ENCODE measurements at regions not wholly inside any gene's neighbourhood (a gene's known extent, or its start where the extent isn't known, plus 50 kb on each side); places are given as distances from the start of the nearest gene placed in this dataset.
"Not testable (repeated sequence)": the region's sequence is repeated elsewhere in the genome, so short reads cannot be mapped to it uniquely, and the experiment has no call there.

DNA sequence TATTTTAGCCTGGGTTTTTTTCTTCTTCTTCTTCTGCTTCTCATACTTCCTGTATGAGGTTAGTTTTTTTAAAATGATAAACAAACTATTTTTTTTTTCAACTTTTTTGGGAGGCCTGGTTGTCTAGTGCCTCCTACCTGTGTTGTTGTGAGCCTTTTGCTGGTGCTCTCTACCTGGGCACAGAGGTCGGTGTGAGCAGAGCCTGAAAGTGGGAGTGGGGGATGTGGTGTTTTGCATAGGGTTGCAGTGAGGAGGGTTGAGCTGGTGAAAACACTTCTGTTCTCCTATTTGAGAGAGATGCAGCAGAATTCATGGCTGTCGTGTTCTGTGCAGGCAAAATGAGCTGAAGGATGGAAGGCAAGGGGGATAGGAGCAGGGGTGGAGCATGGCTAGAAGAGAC lies 232.7 kb upstream of the PLGLB2 start:
- DNase-seq (ENCODE audit: low read depth), result not testable (repeated sequence)

- DNase-seq (ENCODE audit: low read depth), result not testable (repeated sequence)
Observed at GRCh38 chr2:87515875-87516274, 232.0 kb upstream of the PLGLB2 start.

DNA sequence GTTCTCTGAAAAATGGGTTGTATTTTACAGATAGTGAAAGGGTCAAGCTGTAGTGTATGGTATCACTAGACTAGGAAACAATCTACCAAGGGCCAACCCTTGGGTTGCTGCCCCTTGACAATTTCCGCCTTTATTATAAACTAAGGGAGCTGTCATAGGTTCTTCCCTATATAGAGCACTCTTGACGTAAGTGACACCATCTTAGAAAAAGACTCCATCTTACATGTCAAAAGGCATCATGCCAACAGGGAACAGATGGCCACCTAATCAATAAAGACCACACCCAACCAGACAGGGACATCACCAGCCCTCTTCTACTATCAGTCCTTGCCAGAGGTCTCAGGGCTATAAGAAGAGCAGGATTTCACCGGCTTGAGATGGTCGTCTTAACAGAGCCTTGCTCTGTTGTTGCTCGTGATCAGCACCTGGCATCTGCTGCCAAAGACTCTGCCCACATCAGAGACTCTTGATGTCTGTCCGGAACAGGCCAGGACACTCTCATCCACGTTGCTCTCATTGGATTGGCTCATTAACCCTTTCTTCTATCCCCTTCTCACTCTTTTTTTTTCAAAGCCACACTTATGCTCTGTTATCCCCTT lies 231.4 kb upstream of the PLGLB2 start:
- not testable (repeated sequence) for DNase-seq (ENCODE audit: low read depth)

DNA sequence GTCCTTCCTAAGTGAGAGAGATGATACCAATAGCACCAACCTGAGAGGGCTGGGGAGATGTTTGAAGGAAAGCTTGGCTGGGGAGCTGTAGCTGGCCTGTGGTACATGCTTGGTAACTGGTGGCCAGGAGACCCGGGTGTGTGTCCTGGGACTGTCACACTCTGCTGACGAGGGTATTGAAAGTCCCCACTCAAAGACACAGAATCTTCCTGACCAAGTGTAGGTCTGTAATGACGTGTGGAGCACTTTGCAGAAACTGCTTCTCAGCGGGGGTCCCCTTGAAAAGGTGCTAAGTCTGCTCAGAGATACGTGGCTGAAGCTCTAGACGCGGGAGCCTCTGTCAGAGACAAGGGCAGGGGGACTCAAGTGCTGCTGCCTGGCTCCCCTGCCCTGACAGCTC lies 230.4 kb upstream of the PLGLB2 start:
- not testable (repeated sequence) for DNase-seq (ENCODE audit: low read depth)

DNA sequence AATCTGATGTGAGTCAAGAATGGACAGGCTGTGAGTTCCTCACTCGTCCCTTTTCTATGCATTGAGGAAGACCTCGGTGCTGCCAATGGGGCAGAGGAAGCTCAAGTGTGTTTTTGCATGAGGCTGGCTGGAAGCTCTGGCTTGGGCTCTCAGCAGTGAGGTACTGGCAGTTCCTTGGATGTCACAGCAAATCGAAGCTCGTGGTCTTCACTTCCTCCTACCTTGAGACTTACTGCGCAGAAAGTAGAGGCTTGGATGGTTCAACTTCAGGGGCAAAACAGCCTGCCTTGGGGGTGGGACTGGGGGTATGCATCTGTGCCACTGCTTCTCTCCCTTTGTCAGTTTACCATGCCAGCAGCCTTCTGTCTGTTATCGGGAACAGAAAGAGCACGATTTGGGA lies 229.8 kb upstream of the PLGLB2 start:
- DNase-seq (ENCODE audit: low read depth), result not testable (repeated sequence)

DNA sequence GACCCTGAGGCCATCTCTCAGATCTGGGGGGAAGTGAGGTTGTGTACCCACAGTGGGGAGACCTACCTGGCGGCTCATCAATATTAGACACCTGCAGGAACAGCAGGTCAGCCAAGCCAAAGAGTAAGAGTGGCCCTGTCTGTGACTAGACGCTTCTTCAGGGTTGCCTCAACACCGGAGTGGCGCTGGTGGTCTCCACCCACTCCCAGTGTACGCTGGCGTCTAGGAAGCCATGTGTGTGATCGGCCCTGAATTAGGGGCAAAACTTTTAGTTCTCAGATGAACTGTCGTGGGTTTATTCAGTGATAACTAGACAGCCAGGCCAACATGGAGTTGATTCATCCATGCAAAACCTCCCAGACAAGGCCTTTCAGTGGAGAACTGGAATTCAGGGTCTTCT lies 229.3 kb upstream of the PLGLB2 start:
- DNase-seq (ENCODE audit: low read depth), result not testable (repeated sequence)

- not testable (repeated sequence) for DNase-seq (ENCODE audit: low read depth)
Observed at GRCh38 chr2:87519158-87520011, 228.5 kb upstream of the PLGLB2 start.

DNA sequence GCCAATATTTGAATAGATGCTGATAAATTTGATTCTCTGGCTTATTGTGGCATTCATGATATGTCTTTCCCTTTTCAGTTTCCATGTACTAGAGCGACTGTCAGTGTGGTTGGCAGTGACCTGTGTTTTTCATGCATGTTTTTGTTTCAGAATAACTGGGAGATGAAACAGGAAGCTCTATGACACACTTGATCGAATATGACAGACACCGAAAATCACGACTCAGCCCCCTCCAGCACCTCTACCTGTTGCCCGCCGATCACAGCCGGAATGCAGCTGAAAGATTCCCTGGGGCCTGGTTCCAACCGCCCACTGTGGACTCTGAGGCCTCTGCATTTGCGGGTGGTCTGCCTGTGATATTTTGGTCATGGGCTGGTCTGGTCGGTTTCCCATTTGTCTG lies 226.8 kb upstream of the PLGLB2 start:
- DNase-seq (ENCODE audit: low read depth), result not testable (repeated sequence)

GRCh38 chr2:87521489-87521888 lies 226.4 kb upstream of the PLGLB2 start:
- not testable (repeated sequence) for DNase-seq (ENCODE audit: low read depth)

DNA sequence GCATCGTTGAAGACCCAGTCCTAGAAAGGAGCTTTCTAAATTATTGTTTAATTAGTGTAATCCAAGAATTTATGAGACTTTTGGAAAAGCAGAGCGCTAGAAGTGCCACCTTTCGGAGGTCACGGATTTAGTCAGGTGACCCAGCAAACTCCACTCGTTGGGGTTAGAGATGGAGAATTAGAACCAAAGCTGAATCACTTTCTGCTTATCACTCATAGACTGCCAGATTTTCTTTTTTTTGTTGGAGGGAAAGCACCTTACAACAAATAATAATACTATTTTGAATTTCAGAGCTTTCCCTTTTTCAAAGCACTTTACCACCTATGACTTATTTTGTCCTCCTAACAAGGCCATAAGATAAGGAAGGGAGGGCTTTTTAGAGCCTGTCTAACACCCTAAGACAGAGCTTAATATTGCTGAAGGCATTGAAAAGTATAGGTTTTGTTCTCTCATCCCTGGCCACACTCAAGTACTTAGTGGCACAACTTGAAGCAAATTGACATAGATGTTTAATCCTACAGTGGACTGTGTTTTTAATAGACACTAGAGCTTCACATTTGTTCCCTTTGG lies 223.2 kb upstream of the PLGLB2 start:
- not testable (repeated sequence) for DNase-seq (ENCODE audit: low read depth)

DNA sequence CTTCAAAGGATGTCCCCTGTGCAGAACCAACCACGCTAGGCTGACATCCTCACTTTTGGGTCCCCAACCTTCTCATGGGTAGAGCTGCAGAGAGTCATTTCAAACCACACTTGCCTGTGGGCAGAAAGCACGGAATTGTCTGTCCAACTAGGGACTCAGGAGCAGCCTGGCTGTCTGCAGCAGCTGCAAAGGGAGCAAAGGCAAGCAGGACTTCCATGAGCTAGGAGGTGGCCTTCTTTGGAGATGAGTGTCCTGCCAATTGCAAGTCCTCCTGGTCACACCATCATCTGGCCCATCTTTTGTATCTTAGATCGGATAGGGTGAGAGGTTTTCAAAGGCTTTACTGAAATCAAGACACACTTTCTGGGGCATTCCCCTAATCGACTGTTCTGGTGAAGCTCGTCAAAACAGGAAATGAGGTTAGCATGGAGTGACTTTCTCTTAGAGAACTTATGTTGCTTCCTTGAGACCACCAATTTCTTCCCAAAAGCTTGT lies 222.3 kb upstream of the PLGLB2 start:
- not testable (repeated sequence) for DNase-seq (ENCODE audit: low read depth)

GRCh38 chr2:87526258-87526657 lies 221.6 kb upstream of the PLGLB2 start:
- DNase-seq (ENCODE audit: low read depth), result not testable (repeated sequence)

GRCh38 chr2:87531968-87532715 lies 215.7 kb upstream of the PLGLB2 start:
- not testable (repeated sequence) for DNase-seq (ENCODE audit: low read depth)

- DNase-seq (ENCODE audit: low read depth), result not testable (repeated sequence)
Observed at GRCh38 chr2:87533390-87534272, 214.3 kb upstream of the PLGLB2 start.

- DNase-seq (ENCODE audit: low read depth), result not testable (repeated sequence)
Observed at GRCh38 chr2:87534273-87534889, 213.5 kb upstream of the PLGLB2 start.

DNA sequence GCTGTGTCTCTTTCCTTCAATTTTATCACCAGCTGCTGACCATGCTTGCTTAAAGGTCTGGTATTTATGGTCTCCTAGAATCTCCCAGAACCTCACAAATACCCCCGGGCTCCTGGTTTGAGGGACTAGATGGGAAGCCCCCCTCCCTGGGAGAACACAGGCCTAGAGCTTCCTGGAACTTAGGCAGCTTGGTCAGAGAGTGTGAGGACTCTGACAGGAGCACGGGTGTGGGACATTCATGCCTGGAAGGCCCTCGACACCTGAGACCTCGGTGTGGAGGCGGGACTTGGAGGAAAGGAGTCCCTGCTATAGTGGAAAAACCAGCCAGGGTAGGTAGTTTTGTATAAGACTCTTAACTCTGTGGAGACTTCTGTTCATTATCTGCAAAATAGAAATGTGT lies 211.5 kb upstream of the PLGLB2 start:
- DNase-seq (ENCODE audit: low read depth), result not testable (repeated sequence)

- DNase-seq (ENCODE audit: low read depth), result not testable (repeated sequence)
Observed at GRCh38 chr2:87537251-87537671, 210.6 kb upstream of the PLGLB2 start.

DNA sequence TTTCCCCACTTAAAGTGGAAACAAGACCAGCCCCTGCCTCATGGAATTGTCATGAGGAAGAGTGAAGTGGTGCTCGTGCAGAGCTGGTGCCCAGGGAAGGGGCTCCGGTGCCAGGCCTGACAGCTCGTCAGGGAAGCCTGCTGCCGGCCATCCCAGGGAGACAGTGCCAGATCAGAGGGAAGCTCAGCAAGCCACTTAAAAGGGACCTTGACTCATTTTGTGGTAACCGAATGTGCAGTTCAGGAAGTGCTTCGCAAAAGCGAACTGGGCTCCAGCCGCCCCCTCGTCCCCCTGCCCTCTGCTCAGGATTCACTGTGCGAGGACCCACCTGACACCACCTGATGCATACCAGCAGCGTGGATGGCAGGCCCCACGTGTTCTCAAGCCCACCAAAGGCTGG lies 209.6 kb upstream of the PLGLB2 start:
- not testable (repeated sequence) for DNase-seq (ENCODE audit: low read depth)

GRCh38 chr2:87539151-87539943 lies 208.5 kb upstream of the PLGLB2 start:
- DNase-seq (ENCODE audit: low read depth), result not testable (repeated sequence)

GRCh38 chr2:87540242-87540641 lies 207.6 kb upstream of the PLGLB2 start:
- not testable (repeated sequence) for DNase-seq (ENCODE audit: low read depth)

Data from iris pigment epithelial cell (primary cell).